CD1c-positive myeloid dendritic cell (primary cell): ENCODE measurements at regions not wholly inside any gene's neighbourhood (a gene's known extent, or its start where the extent isn't known, plus 50 kb on each side); places are given as distances from the start of the nearest gene placed in this dataset.

Experiments used
- DNase-seq: peaks from one replicate; pipeline ENCODE4 v3.0.0-alpha.2; 2016; ENCODE audit errors: extremely low spot score

DNA sequence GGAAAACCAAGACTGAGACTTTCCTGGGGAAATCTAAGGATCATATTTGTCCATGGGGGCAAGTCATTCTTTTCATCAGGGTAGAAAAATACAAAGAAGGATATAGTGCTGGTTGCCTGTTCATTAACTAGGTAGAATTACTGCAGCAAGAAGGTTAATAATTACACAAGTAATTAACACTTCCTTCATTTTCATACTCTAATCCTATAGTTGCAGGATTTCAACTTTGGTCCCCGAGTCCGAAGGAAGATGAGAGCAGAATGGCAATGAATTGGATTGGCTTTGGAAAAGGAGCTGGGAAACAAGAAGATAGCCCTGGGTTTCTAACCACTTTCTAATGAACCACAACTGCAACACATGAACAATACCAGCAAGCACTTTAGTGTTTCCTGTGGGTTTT is 199.2 kb upstream of the ESRRG start:
- DNase-seq: no peak

DNA sequence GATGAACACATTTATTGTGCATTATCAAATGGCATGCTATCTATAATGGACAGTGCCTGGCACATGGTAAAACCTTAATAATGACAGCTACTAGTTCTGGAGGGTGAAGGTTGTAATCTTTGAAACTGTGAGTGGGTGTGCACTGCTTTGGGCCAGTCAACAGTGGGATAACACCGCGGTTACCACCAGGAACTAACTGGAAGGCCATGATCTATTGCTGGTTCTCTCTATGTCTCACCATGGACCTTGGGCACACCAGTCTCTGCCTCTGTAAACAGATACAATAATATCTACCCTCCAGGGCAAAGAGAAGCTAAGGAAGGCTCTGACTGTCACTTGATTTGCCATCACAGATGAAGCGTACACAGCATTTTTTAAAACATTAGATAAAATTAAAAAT is 198.6 kb upstream of the ESRRG start:
- no peak for DNase-seq

DNA sequence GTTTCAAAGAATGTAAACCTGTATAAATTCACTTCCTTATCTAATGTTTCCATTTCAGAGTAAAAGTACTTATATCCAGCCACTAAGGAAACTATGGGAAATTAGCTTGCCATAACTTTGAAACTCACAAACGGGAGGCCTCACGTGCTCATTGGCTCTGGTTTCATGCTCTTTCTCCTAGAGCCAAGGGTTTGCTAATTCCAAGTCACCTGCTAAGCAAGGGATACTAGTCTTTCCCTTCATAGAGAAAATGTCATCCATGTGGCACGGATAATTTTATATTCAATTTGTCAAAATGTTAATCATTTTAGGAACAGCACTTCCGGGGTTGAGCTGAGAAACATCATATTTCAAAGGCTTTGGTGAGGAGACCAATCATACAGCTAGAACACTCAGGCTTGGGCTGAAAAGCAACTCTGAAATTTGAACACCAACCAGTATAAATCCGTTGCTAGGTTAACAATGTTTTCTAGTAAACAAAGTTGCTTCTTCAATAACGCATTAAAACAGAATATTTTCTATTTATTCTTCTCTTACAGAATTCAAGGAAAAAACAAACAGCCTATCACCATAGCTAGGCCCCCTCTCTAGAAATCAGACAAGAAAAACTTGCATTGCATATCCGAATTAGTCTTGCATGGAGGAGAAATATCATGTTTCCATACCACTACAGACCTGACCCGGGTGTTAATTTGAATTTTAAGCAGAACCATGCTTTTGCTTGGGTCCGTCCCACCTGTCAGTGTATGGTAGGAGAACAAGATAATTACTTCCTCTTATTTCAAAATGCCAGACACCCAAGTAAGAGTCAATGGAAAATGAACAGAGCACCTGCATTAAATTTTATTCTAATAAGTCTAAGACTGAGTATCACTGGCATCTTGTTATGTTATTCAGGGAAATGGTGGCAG is 196.1 kb upstream of the ESRRG start:
- no peak for DNase-seq

DNA sequence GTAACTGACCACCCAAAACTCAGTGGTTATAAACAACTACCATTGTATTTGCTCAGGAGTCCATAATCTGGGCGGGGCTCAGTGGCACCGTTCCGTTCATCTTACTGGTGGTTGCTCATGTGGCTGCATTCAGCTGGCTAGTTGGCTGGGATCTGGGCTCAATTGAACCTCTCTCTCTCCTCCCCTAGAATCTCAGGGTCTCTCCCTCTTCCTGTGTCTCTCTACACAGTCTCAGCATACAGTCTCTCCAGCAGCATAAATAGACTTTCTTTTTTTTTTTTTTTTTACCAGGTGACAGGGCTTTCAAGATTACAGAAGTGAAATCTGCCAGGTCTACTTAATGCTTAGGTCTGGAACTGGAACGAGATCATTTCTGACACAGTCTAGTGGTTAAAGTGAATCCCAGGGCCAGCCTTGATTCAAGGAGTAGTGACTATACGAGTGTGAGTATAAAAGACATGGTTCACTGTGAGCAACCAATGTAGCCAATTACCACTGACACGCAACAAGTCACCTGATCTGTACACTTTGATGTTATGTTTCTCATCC is 193.7 kb upstream of the ESRRG start:
- DNase-seq: no peak

DNA sequence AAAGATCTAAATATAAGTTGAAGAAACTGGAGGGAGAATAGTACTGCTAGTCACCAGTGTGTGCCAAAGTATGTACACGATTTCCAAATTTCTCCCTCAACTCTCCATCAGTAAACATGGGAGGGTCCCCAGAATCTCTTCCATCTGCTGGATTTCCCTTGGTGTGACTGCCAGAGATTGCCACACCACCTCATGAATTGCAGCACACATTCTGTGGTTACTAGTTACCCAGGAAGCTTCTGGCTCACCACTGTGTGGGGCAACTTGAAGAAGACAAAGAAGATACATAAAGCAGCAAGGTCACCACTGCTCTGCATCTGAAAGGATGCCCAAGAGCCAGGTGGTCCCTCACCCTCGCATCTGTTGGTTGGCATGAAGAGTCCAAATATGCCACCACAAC is 191.7 kb upstream of the ESRRG start:
- no peak for DNase-seq

DNA sequence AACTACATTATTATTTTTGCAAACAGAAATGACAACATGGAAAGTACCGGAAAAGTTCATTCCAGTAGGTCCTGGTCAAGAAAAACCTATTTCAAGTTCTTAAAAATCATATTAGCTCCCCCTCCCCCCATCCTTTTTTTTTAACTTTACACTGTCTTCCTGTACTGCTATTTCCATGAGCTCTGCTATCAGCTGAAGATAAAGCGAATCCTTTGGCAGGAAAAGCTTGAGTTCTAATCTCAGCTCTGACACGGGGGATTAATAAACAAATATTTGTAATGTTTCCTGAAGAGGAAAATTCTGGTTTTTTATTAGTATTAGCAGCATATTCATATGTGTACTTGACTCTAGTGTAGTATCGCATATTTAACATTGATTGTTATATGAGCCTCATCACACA is 190.7 kb upstream of the ESRRG start:
- no peak for DNase-seq

DNA sequence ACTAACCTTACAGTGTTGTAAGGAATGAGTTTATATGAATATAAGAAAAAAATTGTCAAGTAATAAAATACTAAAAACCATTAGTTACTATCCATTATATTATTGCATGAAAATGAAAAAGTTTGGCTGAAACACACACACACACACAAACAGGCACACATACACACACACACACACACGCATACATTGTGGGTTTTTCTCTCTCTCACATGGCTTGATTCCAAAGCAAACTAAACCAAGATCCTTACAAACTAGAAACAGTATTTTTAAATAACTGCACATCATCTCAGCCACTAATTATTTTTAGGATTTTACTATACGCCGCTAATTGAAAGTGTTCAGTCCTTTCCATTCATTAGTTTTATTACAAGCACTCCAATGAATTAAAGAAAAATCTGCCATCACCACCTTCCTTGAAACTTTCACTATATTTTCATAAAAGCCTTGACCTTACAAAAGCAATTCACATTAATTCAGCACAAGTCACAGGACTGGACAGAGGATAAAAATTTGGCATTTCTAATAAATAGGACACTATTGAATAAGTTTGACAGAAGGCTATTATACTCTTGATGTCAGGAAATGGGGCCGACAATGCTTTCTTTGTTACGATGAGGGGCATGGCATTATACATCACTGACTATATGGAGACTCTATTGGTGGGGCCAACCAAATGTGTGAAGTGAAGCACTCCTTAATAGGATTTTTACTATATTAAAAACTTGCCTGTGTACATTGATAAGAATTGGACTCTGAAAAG is 187.0 kb upstream of the ESRRG start:
- DNase-seq: no peak

DNA sequence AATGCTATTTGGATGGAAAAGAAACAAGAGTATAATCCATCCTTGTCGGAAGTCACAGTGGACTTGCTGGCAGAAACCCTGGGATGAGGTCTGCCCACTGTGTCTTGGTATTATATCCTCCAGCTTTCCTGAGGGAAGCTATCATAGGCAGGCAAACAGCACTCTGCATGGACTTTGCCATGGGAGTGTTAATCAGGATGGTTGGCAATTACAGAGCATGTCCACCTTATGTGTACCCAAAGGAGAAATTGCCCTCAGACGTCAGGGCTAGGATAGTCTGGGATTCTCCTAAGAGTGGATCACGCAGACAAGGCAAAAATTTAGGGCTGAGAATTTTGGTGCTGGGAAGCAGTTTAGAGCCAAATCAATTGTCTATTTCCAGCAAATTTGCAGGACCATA is 184.9 kb upstream of the ESRRG start:
- DNase-seq: no peak

DNA sequence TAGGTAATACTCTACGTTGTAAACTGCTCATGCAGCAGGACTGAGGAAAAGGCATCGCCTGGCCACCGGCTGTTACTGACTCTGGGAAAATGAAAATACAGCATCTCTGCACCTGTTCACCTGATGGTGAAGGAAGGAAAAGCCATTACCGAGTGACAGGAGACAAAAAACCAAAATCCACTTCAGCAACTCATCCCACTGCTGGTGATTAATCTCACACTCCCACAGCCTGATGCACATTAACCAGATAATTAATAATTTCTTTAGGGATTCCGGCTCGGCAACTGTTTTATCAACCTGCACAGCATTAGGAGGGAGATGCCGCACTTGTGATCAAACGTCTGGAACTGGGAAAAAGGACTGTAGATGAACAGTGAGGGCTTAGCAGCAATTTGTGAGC is 183.9 kb upstream of the ESRRG start:
- no peak for DNase-seq

DNA sequence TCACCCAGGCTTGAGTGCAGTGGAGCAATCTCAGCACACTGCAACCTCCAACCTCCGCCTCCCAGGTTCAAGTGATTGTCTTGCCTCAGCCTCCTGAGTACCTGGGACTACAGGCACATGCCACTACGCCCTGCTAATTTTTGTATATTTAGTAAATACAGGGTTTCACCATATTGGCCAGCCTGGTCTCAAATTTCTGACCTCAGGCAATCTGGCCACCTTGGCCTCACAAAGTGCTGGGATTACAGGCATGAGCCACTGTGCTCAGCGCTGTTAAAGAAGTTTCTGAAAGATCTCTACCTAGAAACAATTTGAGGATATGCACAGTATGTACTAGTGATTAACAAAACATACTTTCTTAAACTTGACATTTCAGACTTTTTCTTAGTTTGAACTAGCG is 182.6 kb upstream of the ESRRG start:
- DNase-seq: no peak

DNA sequence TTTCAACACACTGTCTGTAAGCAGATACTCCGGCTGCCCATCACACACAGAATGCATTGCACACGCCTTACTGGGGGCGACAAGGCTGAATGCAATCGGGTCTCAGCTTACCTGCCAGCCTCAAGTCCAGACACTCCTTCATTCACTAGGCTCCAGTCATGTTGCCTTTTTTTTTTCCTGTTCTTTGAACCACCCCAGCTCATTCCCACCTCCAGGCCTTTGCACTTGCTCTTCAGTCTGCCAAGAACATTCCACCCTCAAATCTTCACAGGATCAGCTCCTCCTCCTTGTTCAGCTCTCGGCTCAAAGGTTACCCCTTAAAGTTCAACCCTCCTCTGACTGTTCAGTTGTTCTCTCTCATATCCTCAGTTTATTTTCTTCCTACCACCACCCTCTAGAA is 181.9 kb upstream of the ESRRG start:
- DNase-seq: no peak

DNA sequence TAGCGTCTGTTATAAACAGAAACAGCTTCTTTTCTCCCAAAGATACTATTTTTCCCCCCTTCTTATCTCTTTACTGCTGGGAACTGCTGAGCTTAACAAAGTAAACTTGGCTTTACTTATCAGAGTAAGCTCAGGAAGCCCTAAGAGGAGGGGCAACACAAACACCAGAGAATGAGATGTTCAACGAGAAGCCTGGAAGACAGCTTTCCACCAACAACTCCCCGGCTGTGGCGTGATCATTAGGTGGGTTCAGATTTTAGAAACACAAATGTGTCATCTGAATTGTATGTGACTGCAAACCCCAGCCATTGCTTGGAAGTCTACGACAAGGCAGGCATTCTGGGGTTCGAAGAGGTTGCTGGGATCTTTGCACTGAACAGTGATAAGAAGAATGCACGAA is 181.2 kb upstream of the ESRRG start:
- DNase-seq: no peak

DNA sequence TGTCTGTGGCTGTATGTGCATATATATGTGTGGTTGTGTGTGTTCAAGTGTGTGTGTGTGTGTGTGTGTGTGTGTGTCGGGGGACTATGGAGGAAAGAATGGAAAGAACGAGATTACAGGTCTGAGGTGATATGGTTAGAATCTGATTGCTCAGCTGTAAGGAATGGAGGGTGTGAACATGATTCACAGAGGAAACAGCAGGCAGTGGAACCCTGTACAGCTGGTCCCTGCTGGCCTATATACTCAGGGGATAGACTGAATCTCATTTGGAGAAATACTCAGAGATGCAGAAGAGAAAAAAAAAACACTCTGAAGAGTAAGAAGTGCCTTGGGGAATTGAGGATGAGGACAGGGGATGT is 180.1 kb upstream of the ESRRG start:
- no peak for DNase-seq

DNA sequence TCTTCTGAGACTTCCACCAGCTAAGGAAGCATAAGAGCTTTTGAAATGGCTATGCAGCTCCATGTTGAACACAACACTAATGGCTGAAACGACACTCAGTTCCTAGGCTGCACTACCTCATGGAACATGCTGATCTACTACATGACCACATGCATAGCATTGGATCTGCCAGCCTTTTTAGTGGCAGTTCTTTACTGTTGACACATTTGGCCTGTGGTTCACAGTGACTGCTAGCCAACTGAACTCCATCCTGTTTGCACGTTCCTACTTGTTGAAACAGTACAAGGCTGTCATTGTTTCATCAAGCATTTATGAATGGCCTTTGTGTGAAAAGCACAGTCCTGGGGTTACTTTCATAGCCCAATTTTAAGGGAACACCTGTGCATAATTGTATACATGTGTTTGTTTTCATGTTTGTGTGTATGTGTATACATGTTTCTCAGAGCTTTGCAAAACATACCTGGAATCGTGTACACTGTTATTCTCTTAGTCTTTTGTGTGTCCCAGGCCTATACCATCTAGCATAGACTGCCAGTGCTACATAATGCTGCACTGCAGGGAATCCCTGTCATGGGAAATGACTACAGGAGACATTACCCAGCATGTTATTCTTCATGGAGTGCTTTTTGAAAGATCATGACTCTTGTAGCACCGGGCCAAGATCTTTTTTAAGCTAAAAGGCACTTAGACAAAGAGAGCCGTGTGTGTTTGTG is 179.6 kb upstream of the ESRRG start:
- DNase-seq: no peak

DNA sequence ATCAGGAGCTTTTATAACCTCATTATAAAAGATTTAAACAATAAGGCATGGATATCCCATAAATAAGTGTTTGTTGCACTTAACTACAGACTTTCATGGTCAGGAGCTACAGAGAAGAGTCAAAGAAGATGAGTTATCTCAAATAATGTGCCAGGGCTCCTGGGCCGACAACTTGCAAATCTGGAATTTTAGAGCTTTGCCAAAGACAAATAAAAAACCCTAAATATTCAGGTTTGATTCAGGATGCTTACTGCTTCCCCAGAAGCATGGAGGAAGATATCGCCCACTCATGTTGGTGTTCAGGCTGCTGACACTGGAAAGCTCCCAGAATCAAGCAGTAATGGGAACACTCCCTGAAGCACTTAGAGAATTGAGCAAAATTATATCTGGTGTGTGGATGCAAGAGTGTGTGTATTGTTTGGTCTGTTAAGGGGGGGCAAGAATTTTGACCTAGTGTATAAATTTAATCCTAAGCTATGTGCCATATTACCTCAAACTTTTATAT is 176.9 kb upstream of the ESRRG start:
- DNase-seq: no peak

DNA sequence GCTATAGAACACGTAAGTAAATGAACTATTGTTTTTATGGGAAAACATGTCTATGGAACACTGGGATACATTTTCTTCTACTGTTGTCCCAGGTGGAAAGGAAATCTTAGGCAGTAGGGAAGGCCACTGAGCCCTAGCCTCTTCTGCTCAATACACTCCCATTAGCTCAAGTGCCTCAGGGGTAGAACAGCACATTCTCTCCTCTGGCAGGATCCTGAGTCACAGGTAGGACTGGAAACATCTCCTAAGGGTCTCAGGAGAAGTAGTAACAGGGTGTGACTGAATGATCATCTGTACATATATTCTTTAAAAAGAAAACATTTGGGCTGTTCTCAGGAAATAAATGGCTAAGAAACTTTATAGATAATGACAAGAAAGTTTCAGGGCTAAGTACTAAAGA is 175.6 kb upstream of the ESRRG start:
- DNase-seq: no peak

DNA sequence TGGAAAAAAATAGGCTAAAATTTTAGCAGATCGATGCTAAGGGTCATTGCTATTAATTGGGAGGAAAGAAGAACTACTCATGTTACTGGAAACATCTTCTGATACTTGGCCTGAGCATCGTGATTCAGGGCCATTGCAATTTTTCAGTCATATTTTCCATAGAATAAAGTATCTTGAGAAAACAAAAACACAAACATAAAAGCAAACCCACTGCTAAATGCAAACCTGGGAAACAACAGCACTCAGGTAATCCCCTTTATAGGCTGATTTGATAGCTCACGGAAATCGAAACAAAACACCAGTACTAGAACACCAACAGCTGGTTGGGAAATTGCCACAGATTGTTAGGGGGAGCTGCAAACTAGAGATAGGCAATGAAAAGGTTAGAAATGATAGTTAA is 172.9 kb upstream of the ESRRG start:
- DNase-seq: no peak

DNA sequence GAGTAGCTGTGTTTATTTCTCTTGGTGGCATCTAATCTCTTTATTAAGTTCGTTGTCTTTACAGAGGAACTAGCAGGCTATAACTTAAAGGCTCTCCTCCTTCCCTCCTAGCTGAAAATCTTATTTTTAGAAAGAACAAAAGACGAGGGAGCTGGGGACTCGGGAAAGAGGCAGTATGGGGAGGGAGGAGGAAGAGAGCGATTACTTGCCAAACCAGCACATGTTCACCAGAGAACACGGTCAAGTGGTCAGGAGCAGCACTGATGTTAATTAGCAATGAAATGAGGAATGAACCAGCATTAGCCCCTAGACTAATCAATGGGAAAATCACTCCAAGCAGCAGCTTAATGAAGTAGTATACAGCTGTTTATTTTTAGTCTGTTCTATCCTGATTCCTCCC is 171.3 kb upstream of the ESRRG start:
- DNase-seq: no peak

DNA sequence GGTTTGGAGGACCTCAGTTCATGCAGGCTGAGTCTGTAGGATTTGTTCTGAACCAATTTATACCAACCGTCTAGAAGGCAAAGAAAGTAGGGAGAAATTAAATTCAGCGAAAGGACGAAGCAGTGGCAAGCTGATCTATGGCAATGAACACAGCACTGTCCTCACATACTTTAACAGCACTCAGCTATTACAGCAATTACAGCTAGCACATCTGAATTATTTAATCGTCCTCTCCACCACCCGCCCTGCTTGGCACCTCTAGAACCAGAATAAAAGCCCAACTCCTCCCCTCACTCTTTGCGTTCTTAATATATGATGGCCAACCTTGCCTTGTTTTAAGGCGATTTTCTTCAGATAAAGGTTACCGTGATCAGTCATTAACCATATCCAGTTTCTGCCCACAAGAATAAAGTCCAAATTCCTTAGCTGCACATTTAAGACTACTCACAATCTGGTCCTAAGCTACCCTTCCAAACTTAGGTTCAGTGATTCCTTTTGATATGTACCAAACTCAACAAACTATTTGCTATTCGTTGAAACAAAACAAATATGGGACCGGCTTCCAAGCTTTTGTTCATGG is 169.4 kb upstream of the ESRRG start:
- DNase-seq: no peak

DNA sequence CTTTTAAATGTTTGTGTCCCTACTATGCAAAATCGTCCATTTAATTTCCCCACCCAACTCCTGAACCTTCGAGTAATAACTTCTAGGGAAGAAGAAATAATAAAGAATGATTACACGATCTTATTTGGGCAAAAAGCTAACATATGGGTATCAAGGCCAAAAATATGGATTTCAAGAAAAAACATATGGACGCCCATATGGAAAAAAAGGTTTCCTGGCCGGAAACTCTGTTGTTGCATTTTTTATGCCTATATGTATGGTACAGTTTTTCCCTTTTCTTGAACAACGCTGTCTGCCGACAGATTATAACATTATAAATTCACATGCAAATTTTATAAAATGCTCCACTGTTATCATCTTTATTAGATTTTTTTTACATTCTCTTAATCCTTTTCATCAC is 167.6 kb upstream of the ESRRG start:
- no peak for DNase-seq

DNA sequence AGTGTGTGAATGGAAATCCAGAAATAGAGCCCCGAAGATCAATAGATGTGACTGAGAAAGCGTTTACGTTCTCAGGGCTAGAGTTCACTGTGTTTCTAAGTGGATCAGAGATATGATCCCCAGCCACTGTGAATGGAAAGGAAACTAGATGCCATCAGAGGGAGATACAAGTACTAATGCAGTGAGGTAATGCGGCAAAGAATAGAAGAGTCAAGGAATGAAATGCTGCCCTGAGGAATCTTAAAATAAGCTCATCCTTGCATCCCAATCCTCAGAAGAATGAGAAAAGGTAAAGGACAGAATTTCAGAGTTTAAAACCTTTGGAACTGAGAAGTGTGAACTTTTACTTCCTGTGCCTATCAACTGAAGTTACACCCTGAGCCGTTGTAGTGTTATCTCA is 165.5 kb upstream of the ESRRG start:
- no peak for DNase-seq

DNA sequence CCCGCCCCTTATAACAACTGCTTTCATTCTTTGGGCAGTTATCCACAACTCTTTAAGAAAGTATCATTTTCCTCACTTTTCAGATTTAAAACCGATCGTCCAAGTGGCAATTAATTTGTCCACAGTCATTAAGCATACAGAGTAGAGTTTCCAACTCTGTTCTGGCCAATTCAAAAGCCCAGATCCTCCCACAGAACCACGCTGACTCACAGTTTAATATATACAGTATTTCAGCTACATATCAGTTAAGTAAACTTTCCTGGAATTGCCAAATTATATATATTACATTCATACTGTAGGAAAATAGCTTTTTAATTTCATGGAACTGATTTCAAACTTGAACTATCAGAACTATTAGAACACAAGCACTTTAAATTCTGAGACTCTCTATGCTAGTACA is 163.8 kb upstream of the ESRRG start:
- DNase-seq: no peak
